DND-41 (cell line): ENCODE measurements at regions not wholly inside any gene's neighbourhood (a gene's known extent, or its start where the extent isn't known, plus 50 kb on each side); places are given as distances from the start of the nearest gene placed in this dataset.

Source experiments
- ATAC-seq: fragments of 200-7000 bp; cut with Tn5 transposase; 3 replicates; pipeline ENCODE4 v1.9.1; 2021; ENCODE audit warnings: low read depth; ENCODE audit not compliant: insufficient read depth
- DNase-seq: peaks from one replicate; pipeline ENCODE4 v3.0.0-alpha.2; 2020
- H2AFZ ChIP-seq: 2 replicates; pipeline ENCODE4 v1.6.0; 2012; ENCODE audit warnings: low read depth, low read length
- H3K27ac ChIP-seq: 2 replicates; pipeline ENCODE4 v1.5.1; 2012; ENCODE audit warnings: low read length, inconsistent platforms
- H3K27me3 ChIP-seq: fragments of 200-600 bp; sonication (generic); 2 replicates; pipeline ENCODE4 v1.6.0; 2012; ENCODE audit warnings: low read length, mild to moderate bottlenecking, inconsistent platforms; ENCODE audit not compliant: insufficient read depth, poor library complexity
- H3K36me3 ChIP-seq: 2 replicates; pipeline ENCODE4 v1.5.1; 2012; ENCODE audit warnings: low read length, inconsistent platforms; ENCODE audit not compliant: insufficient read depth
- H3K4me1 ChIP-seq: 2 replicates; pipeline ENCODE4 v1.5.1; 2012; ENCODE audit warnings: mild to moderate bottlenecking, low read length; ENCODE audit not compliant: insufficient read depth
- H3K4me2 ChIP-seq: 2 replicates; pipeline ENCODE4 v1.6.0; 2012; ENCODE audit warnings: mild to moderate bottlenecking, moderate library complexity, low read length, inconsistent platforms; ENCODE audit not compliant: insufficient read depth
- H3K4me3 ChIP-seq, 2 experiments: fragments of 200-600 bp in 1 of 2; shearing (Covaris generic) in 1 of 2; 2 replicates each; pipeline ENCODE4 v1.5.1; 2012 to 2016; ENCODE audit warnings: inconsistent platforms in 2 of 2, low read length in 2 of 2, mild to moderate bottlenecking in 2 of 2, low read depth in 1 of 2, moderate library complexity in 1 of 2
- H3K79me2 ChIP-seq: 2 replicates; pipeline ENCODE4 v1.6.0; 2012; ENCODE audit warnings: low read length, inconsistent platforms; ENCODE audit not compliant: insufficient read depth
- H3K9ac ChIP-seq: 2 replicates; pipeline ENCODE4 v1.6.0; 2012; ENCODE audit warnings: low read depth, mild to moderate bottlenecking, inconsistent platforms, low read length, moderate library complexity
- H3K9me3 ChIP-seq: 2 replicates; pipeline ENCODE4 v1.5.1; 2012; ENCODE audit warnings: low read length, moderate library complexity, mild to moderate bottlenecking, inconsistent platforms; ENCODE audit not compliant: insufficient read depth, severe bottlenecking
- H4K20me1 ChIP-seq: 2 replicates; pipeline ENCODE4 v1.6.0; 2012; ENCODE audit warnings: low read length; ENCODE audit not compliant: insufficient read depth
- CTCF ChIP-seq: IDR thresholded peaks from 2 replicates; pipeline ENCODE4 v1.5.1; 2012; ENCODE audit warnings: borderline replicate concordance, low read length, moderate library complexity, mild to moderate bottlenecking; ENCODE audit not compliant: poor library complexity, severe bottlenecking; ENCODE audit errors: extremely low read depth
- EZH2 ChIP-seq: IDR thresholded peaks from 3 replicates; pipeline ENCODE4 v1.6.1; 2012; ENCODE audit warnings: borderline replicate concordance, low read depth, mild to moderate bottlenecking, moderate library complexity, low read length, inconsistent platforms; ENCODE audit not compliant: severe bottlenecking

- no peak overlapping the region for H3K9ac ChIP-seq
- DNase-seq (no peak), ATAC-seq (no peak)
- H3K36me3 ChIP-seq, result peaks cover 5% of the 10 kb centered on the region; the same call in 1 of the 2 replicates
- TF ChIP-seq CTCF, result no peak
- no peak for TF ChIP-seq EZH2
- no peaks in the 10 kb centered on the region for H3K79me2 ChIP-seq
- no peaks in the 10 kb centered on the region for H3K4me1 ChIP-seq
- H3K4me3 ChIP-seq, result no peak overlapping the region
- no peaks in the 10 kb centered on the region for H3K27me3 ChIP-seq
- H3K9me3 ChIP-seq, result no peaks in the 10 kb centered on the region
- H3K4me2 ChIP-seq, result no peak overlapping the region
- H3K27ac ChIP-seq, result no peak overlapping the region
- H2AFZ ChIP-seq, result no peak overlapping the region
- H4K20me1 ChIP-seq, result no peaks in the 10 kb centered on the region
Observed at GRCh38 chr21:36207577-36208320, 51.1 kb downstream of the DOP1B start.

- H4K20me1 ChIP-seq, result no peaks in the 10 kb centered on the region
- no peak overlapping the region for H3K4me3 ChIP-seq
- TF ChIP-seq CTCF, result no peak
- TF ChIP-seq EZH2, result no peak
- no peak overlapping the region for H2AFZ ChIP-seq
- H3K9ac ChIP-seq, result no peak overlapping the region
- H3K4me1 ChIP-seq, result no peaks in the 10 kb centered on the region
- peaks cover 5% of the 10 kb centered on the region; the same call in 1 of the 2 replicates for H3K36me3 ChIP-seq
- DNase-seq (no peak), ATAC-seq (no peak)
- no peaks in the 10 kb centered on the region for H3K79me2 ChIP-seq
- H3K4me2 ChIP-seq, result no peak overlapping the region
- no peaks in the 10 kb centered on the region for H3K27me3 ChIP-seq
- no peaks in the 10 kb centered on the region for H3K9me3 ChIP-seq
- no peak overlapping the region for H3K27ac ChIP-seq
Observed at GRCh38 chr21:36208326-36209013, 51.8 kb downstream of the DOP1B start.

GRCh38 chr21:36209626-36210171, 53.1 kb downstream of the DOP1B start:
- no peaks in the 10 kb centered on the region for H3K79me2 ChIP-seq
- no peaks in the 10 kb centered on the region for H3K27me3 ChIP-seq
- ATAC-seq (peak; percentile 53; the same call in 2 of the 3 replicates), DNase-seq (peak; percentile 31)
- H3K4me3 ChIP-seq, result no peak overlapping the region
- no peak overlapping the region for H2AFZ ChIP-seq
- TF ChIP-seq EZH2 (no peak), CTCF (peak; percentile 65)
- H3K36me3 ChIP-seq, result peaks cover 5% of the 10 kb centered on the region; the same call in 1 of the 2 replicates
- H3K4me2 ChIP-seq, result no peak overlapping the region
- H3K27ac ChIP-seq, result no peak overlapping the region
- H3K4me1 ChIP-seq, result no peaks in the 10 kb centered on the region
- H4K20me1 ChIP-seq, result no peaks in the 10 kb centered on the region
- no peaks in the 10 kb centered on the region for H3K9me3 ChIP-seq
- H3K9ac ChIP-seq, result no peak overlapping the region
